ENCODE measurements at regions not wholly inside any gene's neighbourhood (a gene's known extent, or its start where the extent isn't known, plus 50 kb on each side); places are given as distances from the start of the nearest gene placed in this dataset.

DNA sequence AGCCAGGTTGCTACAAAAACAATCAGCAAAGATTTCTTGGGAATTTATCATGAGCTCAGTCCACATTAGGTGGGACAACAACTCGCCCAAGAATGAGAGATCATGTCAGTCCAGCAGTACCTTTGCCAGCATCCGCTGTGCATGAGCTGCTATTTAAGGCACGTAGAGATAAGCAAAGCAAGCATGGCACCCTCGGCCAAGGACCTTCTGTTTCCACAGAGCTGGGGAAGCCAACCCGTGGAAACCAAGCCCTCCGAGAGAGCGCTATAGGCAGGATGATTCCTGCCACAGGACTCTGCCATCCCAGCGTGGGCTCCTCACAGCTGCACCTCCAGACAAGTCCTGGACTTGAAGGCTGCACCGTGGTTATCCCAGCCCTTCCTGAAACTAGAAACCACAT, 189.5 kb upstream of the PPP1R26 start:
- DNase-seq (ENCODE audit: low read depth in 1 of 2, low spot score in 1 of 2) = no peak
- no peak for ATAC-seq
- Histone ChIP-seq H3K9me3 (no peaks in the 10 kb centered on the region), H3K4me2 (no peak overlapping the region), H3K4me3 (no peak overlapping the region), H3K4me1 (no peaks in the 10 kb centered on the region), H3K27ac (no peak overlapping the region)
- 32% methylated on average over 9 of the region's 9 CpGs for WGBS (ENCODE audit: missing lambda C conversion rate)
- CTCF ChIA-PET = no interaction called here
- TF ChIP-seq HMGXB4 (CRISPR knock-in tag; IDR thresholded peaks at IDR 0.05; ENCODE audit: borderline replicate concordance) (no peak), CHD4 (IDR thresholded peaks at IDR 0.05; ENCODE audit: borderline replicate concordance) (no peak), RCOR1 (IDR thresholded peaks at IDR 0.05; ENCODE audit: low read depth, low read length) (no peak), HOXA7 (CRISPR knock-in tag; IDR thresholded peaks at IDR 0.05) (no peak), SREBF2 (IDR thresholded peaks at IDR 0.05) (no peak), SMC3 (IDR thresholded peaks at IDR 0.05) (no peak), ZC3H11A (IDR thresholded peaks at IDR 0.05) (no peak), JUN (IDR thresholded peaks at IDR 0.05) (no peak), POLR2AphosphoS2 (conservative IDR thresholded peaks at IDR 0.05; ENCODE audit: low read length) (no peak), CEBPB (IDR thresholded peaks at IDR 0.05) (no peak), CBX2 (IDR thresholded peaks at IDR 0.05; ENCODE audit: borderline replicate concordance, low read depth) (no peak), KDM1A (IDR thresholded peaks at IDR 0.05; ENCODE audit: low read depth) (no peak), TP53 (CRISPR knock-in tag; IDR thresholded peaks at IDR 0.05) (no peak), RFX5 (IDR thresholded peaks at IDR 0.05) (no peak), PHF8 (IDR thresholded peaks at IDR 0.05; ENCODE audit: borderline replicate concordance, low read depth) (no peak), ESRRA (IDR thresholded peaks at IDR 0.05; ENCODE audit: borderline replicate concordance, low read length) (no peak), FOXS1 (CRISPR knock-in tag; IDR thresholded peaks at IDR 0.05) (no peak)
- TF ChIP-seq, protein P1, sequence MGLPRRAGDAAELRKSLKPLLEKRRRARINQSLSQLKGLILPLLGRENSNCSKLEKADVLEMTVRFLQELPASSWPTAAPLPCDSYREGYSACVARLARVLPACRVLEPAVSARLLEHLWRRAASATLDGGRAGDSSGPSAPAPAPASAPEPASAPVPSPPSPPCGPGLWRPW (IDR thresholded peaks at IDR 0.05) = no peak
- FAIRE-seq = no peak
- POLR2A ChIA-PET = no interaction called here

- no peak for TF ChIP-seq HDAC2 (IDR thresholded peaks at IDR 0.05)
- no peak for TF ChIP-seq MAZ (IDR thresholded peaks at IDR 0.05; ENCODE audit: borderline replicate concordance, low read depth, low read length)
- TF ChIP-seq, protein P1 (IDR thresholded peaks at IDR 0.05) = no peak
- TF ChIP-seq, protein P2, sequence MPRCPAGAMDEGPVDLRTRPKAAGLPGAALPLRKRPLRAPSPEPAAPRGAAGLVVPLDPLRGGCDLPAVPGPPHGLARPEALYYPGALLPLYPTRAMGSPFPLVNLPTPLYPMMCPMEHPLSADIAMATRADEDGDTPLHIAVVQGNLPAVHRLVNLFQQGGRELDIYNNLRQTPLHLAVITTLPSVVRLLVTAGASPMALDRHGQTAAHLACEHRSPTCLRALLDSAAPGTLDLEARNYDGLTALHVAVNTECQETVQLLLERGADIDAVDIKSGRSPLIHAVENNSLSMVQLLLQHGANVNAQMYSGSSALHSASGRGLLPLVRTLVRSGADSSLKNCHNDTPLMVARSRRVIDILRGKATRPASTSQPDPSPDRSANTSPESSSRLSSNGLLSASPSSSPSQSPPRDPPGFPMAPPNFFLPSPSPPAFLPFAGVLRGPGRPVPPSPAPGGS (IDR thresholded peaks at IDR 0.05) = no peak
- no peak for TF ChIP-seq NFE2L2 (conservative IDR thresholded peaks at IDR 0.05; ENCODE audit: low read length)
- TF ChIP-seq HOXA7 (CRISPR knock-in tag; IDR thresholded peaks at IDR 0.05) = no peak
- TF ChIP-seq, protein P3, sequence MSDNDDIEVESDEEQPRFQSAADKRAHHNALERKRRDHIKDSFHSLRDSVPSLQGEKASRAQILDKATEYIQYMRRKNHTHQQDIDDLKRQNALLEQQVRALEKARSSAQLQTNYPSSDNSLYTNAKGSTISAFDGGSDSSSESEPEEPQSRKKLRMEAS (IDR thresholded peaks at IDR 0.05) = no peak
- no peak for TF ChIP-seq POLR2AphosphoS2 (conservative IDR thresholded peaks at IDR 0.05; ENCODE audit: low read length)
- TF ChIP-seq BHLHE40 (IDR thresholded peaks at IDR 0.05; ENCODE audit: low read depth, low read length) = no peak
- TF ChIP-seq SREBF2 (IDR thresholded peaks at IDR 0.05) = no peak
- TF ChIP-seq JUNB (IDR thresholded peaks at IDR 0.05) = no peak
- TF ChIP-seq, protein P4, sequence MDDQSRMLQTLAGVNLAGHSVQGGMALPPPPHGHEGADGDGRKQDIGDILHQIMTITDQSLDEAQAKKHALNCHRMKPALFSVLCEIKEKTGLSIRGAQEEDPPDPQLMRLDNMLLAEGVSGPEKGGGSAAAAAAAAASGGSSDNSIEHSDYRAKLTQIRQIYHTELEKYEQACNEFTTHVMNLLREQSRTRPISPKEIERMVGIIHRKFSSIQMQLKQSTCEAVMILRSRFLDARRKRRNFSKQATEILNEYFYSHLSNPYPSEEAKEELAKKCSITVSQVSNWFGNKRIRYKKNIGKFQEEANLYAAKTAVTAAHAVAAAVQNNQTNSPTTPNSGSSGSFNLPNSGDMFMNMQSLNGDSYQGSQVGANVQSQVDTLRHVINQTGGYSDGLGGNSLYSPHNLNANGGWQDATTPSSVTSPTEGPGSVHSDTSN (IDR thresholded peaks at IDR 0.05) = no peak
- no peak for TF ChIP-seq HEYL (CRISPR knock-in tag; IDR thresholded peaks at IDR 0.05)
- Histone ChIP-seq H3K4me1 (no peaks in the 10 kb centered on the region), H3K4me3 (no peak overlapping the region), H3K4me2 (no peak overlapping the region), H3K27ac (no peak overlapping the region), H3K9me3 (no peaks in the 10 kb centered on the region)
- ChIA-PET POLR2A (no interaction called here), CTCF (interaction anchor here (1.0 kb wide), 1 partner anchor 15 kb away, joined by 5 read pairs; no protein-coding TSS in a partner anchor)
- 41% methylated on average over 9 of the region's 9 CpGs for WGBS (ENCODE audit: missing lambda C conversion rate)
- DNase-seq (ENCODE audit: low read depth in 1 of 2, low spot score in 1 of 2) (no peak), FAIRE-seq (no peak), ATAC-seq (no peak)
Measured at GRCh38 chr9:135290566-135290965, 189.0 kb upstream of the PPP1R26 start.

All from A549 (cell line).